Colonic mucosa (tissue), 4 donors: ENCODE measurements at regions not wholly inside any gene's neighbourhood (a gene's known extent, or its start where the extent isn't known, plus 50 kb on each side); places are given as distances from the start of the nearest gene placed in this dataset.

Source experiments
- DNase-seq: peaks from one replicate; pipeline ENCODE4 v3.0.0-alpha.2; 2020
- H3K27ac ChIP-seq: fragments of 200-600 bp; one replicate; pipeline ENCODE4 v1.8.0; 2021
- H3K27me3 ChIP-seq: fragments of 200-600 bp; one replicate; pipeline ENCODE4 v1.8.0; 2021
- H3K36me3 ChIP-seq: fragments of 200-600 bp; one replicate; pipeline ENCODE4 v1.8.0; 2021
- H3K4me1 ChIP-seq: fragments of 200-600 bp; one replicate; pipeline ENCODE4 v1.8.0; 2021; ENCODE audit warnings: mild to moderate bottlenecking
- H3K4me3 ChIP-seq: fragments of 200-600 bp; one replicate; pipeline ENCODE4 v1.8.0; 2021
- H3K9ac ChIP-seq, 2 donors: one replicate each; pipeline ENCODE4 v1.7.0; 2013; ENCODE audit warnings: control low read depth in 2 of 2, low read depth in 2 of 2, low read length in 2 of 2
- H3K9me3 ChIP-seq: fragments of 200-600 bp; one replicate; pipeline ENCODE4 v1.8.0; 2021
- CTCF ChIP-seq: fragments of 200-600 bp; IDR thresholded peaks from one replicate; pipeline ENCODE4 v1.8.0; 2022; ENCODE audit warnings: antibody characterized with exemption, mild to moderate bottlenecking
- intact Hi-C: fragments of 100-400 bp; cut with DNase I; formaldehyde crosslinking; loops from one replicate; pipeline ENCODE4 v1.14.1; 2022
- donor health status: healthy.
- donor health status: DM: no; HTN: no; CAD: no.
- donor health status: DM: no; HTN: no; CAD: no.

- Histone ChIP-seq H3K4me1 (no peaks in the 10 kb centered on the region), H3K36me3 (no peaks in the 10 kb centered on the region), H3K27me3 (no peaks in the 10 kb centered on the region), H3K9me3 (no peaks in the 10 kb centered on the region), H3K4me3 (no peak overlapping the region), H3K9ac (no peak overlapping the region), H3K27ac (no peak overlapping the region)
- intact Hi-C loops = no loop called here
- TF ChIP-seq CTCF = no peak
- no peak for DNase-seq
Observed at GRCh38 chr4:171667906-171668305, 145.3 kb upstream of the GALNTL6 start.

GRCh38 chr4:171651071-171651470 lies 162.1 kb upstream of the GALNTL6 start:
- intact Hi-C loops = no loop called here
- Histone ChIP-seq H3K4me1 (no peaks in the 10 kb centered on the region), H3K36me3 (no peaks in the 10 kb centered on the region), H3K4me3 (no peak overlapping the region), H3K9me3 (no peaks in the 10 kb centered on the region), H3K9ac (no peak overlapping the region), H3K27me3 (no peaks in the 10 kb centered on the region), H3K27ac (no peak overlapping the region)
- DNase-seq = no peak
- no peak for TF ChIP-seq CTCF

GRCh38 chr4:171650543-171650942 lies 162.7 kb upstream of the GALNTL6 start:
- no peak overlapping the region for H3K9ac ChIP-seq
- no peaks in the 10 kb centered on the region for H3K4me1 ChIP-seq
- no peak overlapping the region for H3K27ac ChIP-seq
- H3K9me3 ChIP-seq = no peaks in the 10 kb centered on the region
- H3K36me3 ChIP-seq = no peaks in the 10 kb centered on the region
- no peak for DNase-seq
- intact Hi-C loops = no loop called here
- H3K4me3 ChIP-seq = no peak overlapping the region
- H3K27me3 ChIP-seq = no peaks in the 10 kb centered on the region
- TF ChIP-seq CTCF = no peak

GRCh38 chr4:171648926-171649325 lies 164.3 kb upstream of the GALNTL6 start:
- no peak for TF ChIP-seq CTCF
- H3K9ac ChIP-seq = no peak overlapping the region
- H3K27ac ChIP-seq = no peak overlapping the region
- intact Hi-C loops = no loop called here
- no peak overlapping the region for H3K4me3 ChIP-seq
- no peaks in the 10 kb centered on the region for H3K4me1 ChIP-seq
- H3K9me3 ChIP-seq = no peaks in the 10 kb centered on the region
- DNase-seq = no peak
- no peaks in the 10 kb centered on the region for H3K36me3 ChIP-seq
- H3K27me3 ChIP-seq = no peaks in the 10 kb centered on the region

- Histone ChIP-seq H3K9ac (no peak overlapping the region), H3K9me3 (no peaks in the 10 kb centered on the region), H3K4me3 (no peak overlapping the region), H3K4me1 (no peaks in the 10 kb centered on the region), H3K27ac (no peak overlapping the region), H3K27me3 (no peaks in the 10 kb centered on the region), H3K36me3 (no peaks in the 10 kb centered on the region)
- intact Hi-C loops = no loop called here
- TF ChIP-seq CTCF = no peak
- DNase-seq = no peak
Observed at GRCh38 chr4:171646984-171647383, 166.2 kb upstream of the GALNTL6 start.
